AG04449 (cell line): ENCODE measurements at regions not wholly inside any gene's neighbourhood (a gene's known extent, or its start where the extent isn't known, plus 50 kb on each side); places are given as distances from the start of the nearest gene placed in this dataset.
"Not testable (repeated sequence)": the region's sequence is repeated elsewhere in the genome, so short reads cannot be mapped to it uniquely, and the experiment has no call there.

Experiments used
- CTCF ChIA-PET: fragments of 350-600 bp; formaldehyde crosslinking; extraction: SDS; loops from one replicate; lab custom pipeline; 2021; ENCODE audit warnings: antibody characterized with exemption; lab: Yijun Ruan, JAX
- POLR2A ChIA-PET: fragments of 400-600, 350-600 bp; formaldehyde crosslinking; extraction: SDS; loops from one replicate; lab custom pipeline; 2020; ENCODE audit warnings: antibody characterized with exemption, inconsistent platforms; lab: Yijun Ruan, JAX
- DNase-seq: peaks from one replicate; pipeline ENCODE4 v3.0.0-alpha.2; 2010; ENCODE audit warnings: low read depth, low spot score
- H3K4me3 ChIP-seq: 2 replicates; pipeline ENCODE4 v1.5.1; 2011; ENCODE audit warnings: low read depth, mild to moderate bottlenecking, control low read depth, low read length
- TF ChIP-seq, protein P1 (sequence below): IDR thresholded peaks from one replicate; pipeline ENCODE4 v1.5.1; 2011; ENCODE audit warnings: mild to moderate bottlenecking, moderate library complexity, low read length, control low read depth, inconsistent platforms; ENCODE audit not compliant: insufficient read depth; ENCODE audit errors: missing control alignments

GRCh38 chr3:152210697-152211096 lies 58.0 kb upstream of the MBNL1 start:
- DNase-seq, result no peak
- TF ChIP-seq, protein P1, sequence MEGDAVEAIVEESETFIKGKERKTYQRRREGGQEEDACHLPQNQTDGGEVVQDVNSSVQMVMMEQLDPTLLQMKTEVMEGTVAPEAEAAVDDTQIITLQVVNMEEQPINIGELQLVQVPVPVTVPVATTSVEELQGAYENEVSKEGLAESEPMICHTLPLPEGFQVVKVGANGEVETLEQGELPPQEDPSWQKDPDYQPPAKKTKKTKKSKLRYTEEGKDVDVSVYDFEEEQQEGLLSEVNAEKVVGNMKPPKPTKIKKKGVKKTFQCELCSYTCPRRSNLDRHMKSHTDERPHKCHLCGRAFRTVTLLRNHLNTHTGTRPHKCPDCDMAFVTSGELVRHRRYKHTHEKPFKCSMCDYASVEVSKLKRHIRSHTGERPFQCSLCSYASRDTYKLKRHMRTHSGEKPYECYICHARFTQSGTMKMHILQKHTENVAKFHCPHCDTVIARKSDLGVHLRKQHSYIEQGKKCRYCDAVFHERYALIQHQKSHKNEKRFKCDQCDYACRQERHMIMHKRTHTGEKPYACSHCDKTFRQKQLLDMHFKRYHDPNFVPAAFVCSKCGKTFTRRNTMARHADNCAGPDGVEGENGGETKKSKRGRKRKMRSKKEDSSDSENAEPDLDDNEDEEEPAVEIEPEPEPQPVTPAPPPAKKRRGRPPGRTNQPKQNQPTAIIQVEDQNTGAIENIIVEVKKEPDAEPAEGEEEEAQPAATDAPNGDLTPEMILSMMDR, result no peak
- H3K4me3 ChIP-seq, result no peak overlapping the region
- ChIA-PET CTCF (no interaction called here), POLR2A (no interaction called here)

GRCh38 chr3:152211655-152212054 lies 57.1 kb upstream of the MBNL1 start:
- H3K4me3 ChIP-seq, result no peak overlapping the region
- TF ChIP-seq, protein P1, result no peak
- no peak for DNase-seq
- POLR2A ChIA-PET, result no interaction called here
- CTCF ChIA-PET, result interaction anchor here (1.3 to 1.7 kb wide), 2 partner anchors 10 to 13 kb away, joined by 3 to 7 read pairs; no protein-coding TSS in a partner anchor

- POLR2A ChIA-PET, result no interaction called here
- TF ChIP-seq, protein P1, result no peak
These were observed 55.5 kb upstream of the MBNL1 start for GRCh38 chr3:152213203-152213602.

GRCh38 chr3:152213938-152214337 lies 54.8 kb upstream of the MBNL1 start:
- no peak for DNase-seq
- POLR2A ChIA-PET, result no interaction called here
- TF ChIP-seq, protein P1, result no peak
- CTCF ChIA-PET, result interaction anchor here (1.1 kb wide), 1 partner anchor 10 kb away, joined by 5 read pairs; no protein-coding TSS in a partner anchor
- H3K4me3 ChIP-seq, result no peak overlapping the region

More at GRCh38 chr3:152213203-152213602, 55.5 kb upstream of the MBNL1 start:
- DNase-seq, result no peak
- no peak overlapping the region for H3K4me3 ChIP-seq
- CTCF ChIA-PET, result interaction anchor here (1.0 to 1.7 kb wide), 3 partner anchors 9 to 12 kb away, joined by 3 to 7 read pairs (median 5); no protein-coding TSS in a partner anchor

DNA sequence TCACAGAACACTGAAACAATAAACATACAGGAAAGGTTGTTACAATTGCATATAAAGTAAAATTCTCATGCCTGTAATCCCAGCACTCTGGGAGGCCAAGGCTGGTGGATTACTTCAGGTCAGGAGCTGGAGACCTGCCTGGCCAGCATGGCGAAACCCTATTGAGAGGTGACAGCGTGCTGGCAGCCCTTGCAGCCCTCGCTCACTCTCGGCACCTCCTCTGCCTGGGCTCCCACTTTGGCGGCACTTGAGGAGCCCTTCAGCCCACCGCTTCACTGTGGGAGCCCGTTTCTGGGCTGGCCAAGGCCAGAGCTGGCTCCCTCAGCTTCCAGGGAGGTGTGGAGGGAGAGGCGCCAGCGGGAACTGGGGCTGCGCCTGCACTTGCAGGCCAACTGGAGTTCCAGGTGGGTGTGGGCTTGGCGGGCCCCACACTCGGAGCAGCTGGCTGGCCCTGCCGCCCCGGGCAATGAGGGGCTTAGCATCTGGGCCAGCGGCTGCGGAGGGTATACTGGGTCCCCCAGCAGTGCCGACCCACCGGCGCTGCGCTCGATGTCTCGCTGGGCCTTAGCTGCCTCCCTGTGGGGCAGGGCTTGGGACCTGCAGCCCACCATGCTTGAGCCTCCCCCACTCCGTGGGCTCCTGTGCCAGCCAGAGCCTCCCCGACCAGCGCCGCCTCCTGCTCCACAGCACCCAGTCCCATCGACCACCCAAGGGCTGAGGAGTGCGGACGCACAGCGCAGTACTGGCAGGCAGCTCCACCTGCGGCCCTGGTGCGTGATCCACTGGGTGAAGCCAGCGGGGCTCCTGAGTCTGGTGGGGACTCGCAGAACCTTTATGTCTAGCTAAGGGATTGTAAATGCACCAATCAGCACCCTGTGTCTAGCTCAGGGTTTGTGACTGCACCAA lies 51.5 kb upstream of the MBNL1 start:
- H3K4me3 ChIP-seq, POLR2A ChIA-PET, DNase-seq: not testable (repeated sequence)
- CTCF ChIA-PET, result interaction anchor here (1.1 kb wide), 1 partner anchor 11 kb away, joined by 3 read pairs; no protein-coding TSS in a partner anchor

DNA sequence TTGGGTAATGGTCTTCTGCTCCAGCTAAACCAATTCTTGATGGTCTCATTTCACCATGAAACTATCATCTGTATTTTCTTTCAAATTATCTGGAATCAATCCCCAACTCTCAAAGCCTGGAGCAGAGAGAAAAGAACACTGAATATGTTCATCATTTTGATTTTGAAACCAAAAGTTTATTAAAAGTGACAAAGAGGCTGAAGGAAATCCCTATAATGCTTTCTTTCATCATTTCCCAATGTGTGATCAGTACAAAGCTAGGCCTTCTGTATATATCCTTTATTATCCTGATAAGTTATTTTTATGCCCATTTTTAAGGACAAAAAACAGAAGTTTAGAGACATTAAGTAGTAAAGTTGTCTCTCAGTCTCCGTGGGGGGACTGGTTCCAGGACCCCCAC lies 50.1 kb upstream of the MBNL1 start:
- DNase-seq, result no peak
- H3K4me3 ChIP-seq, result no peak overlapping the region
- POLR2A ChIA-PET, result no interaction called here
- CTCF ChIA-PET, result interaction anchor here (1.1 to 1.5 kb wide), 3 partner anchors 13 to 142 kb away, joined by 3 to 4 read pairs (median 3); no protein-coding TSS in a partner anchor
- TF ChIP-seq, protein P1, result no peak
